HepG2 (cell line): ENCODE measurements at regions not wholly inside any gene's neighbourhood (a gene's known extent, or its start where the extent isn't known, plus 50 kb on each side); places are given as distances from the start of the nearest gene placed in this dataset.

Experiments used
- ATAC-seq: fragments of 200-7000 bp; cut with Tn5 transposase; 3 replicates; pipeline ENCODE4 v1.9.1; 2020; ENCODE audit warnings: mild to moderate bottlenecking, moderate library complexity
- BruUV-seq: library from RNA; stranded (reverse); fragments of 400-500 nt; replicated peaks from 2 replicates; lab custom pipeline; 2021; lab: Mats Ljungman, UMichigan
- CTCF ChIA-PET: fragments of 300-600 bp; formaldehyde crosslinking; extraction: SDS; loops from one replicate; lab custom pipeline; 2021; ENCODE audit warnings: low total read pairs, inconsistent platforms, low intra/inter-chr PET ratio; lab: Yijun Ruan, JAX
- POLR2A ChIA-PET: fragments of 350-600 bp; sonication (Branson Sonifier 250); formaldehyde crosslinking; loops from one replicate; lab custom pipeline; 2020; ENCODE audit warnings: antibody characterized with exemption, inconsistent platforms; lab: Yijun Ruan, JAX
- DNase-seq: peaks from one replicate; pipeline ENCODE4 v3.0.0-alpha.2; 2015; ENCODE audit warnings: low spot score
- FAIRE-seq: peaks from 3 replicates; lab custom pipeline; 2011; peaks lifted over from hg19 to GRCh38; lab: Jason Lieb, UNC
- H2AFZ ChIP-seq: one replicate; pipeline ENCODE4 v1.6.1; 2011; ENCODE audit warnings: low read length, inconsistent platforms
- H3K27ac ChIP-seq: fragments of 300-600 bp; 3 replicates; pipeline ENCODE4 v1.8.0; 2011; ENCODE audit warnings: mixed run types, mild to moderate bottlenecking, mixed read lengths, low read length, inconsistent platforms; ENCODE audit not compliant: insufficient read depth; ENCODE audit errors: extremely low read length
- H3K27me3 ChIP-seq, 2 experiments: fragments of 200-600 bp in 1 of 2; 2 replicates in 1 of 2; 3 replicates in 1 of 2; pipeline versions ENCODE4 v1.6.0 to v1.8.0; 2011; ENCODE audit warnings: low read length in 2 of 2, mild to moderate bottlenecking in 2 of 2, moderate library complexity in 2 of 2, inconsistent platforms in 1 of 2; ENCODE audit not compliant: insufficient read depth in 2 of 2, control insufficient read depth in 1 of 2
- H3K36me3 ChIP-seq, 2 experiments: fragments of 200-600 bp in 1 of 2; replicated peaks in 1 of 2; 2 replicates in 1 of 2; 3 replicates in 1 of 2; pipeline versions ENCODE4 v1.5.1 to v1.8.0; 2011; ENCODE audit warnings: low read length in 2 of 2, inconsistent platforms in 1 of 2; ENCODE audit not compliant: insufficient read depth in 2 of 2, control insufficient read depth in 1 of 2
- H3K4me1 ChIP-seq: 2 replicates; pipeline ENCODE4 v1.5.1; 2012; ENCODE audit warnings: low read length, inconsistent platforms; ENCODE audit not compliant: insufficient read depth
- H3K4me2 ChIP-seq: 2 replicates; pipeline ENCODE4 v1.6.0; 2011; ENCODE audit warnings: low read depth, low read length, inconsistent platforms
- H3K4me3 ChIP-seq, 3 experiments: fragments of 200-600 bp in 1 of 3; sonication (generic), shearing (Covaris generic) in 1 of 3; replicated peaks in 1 of 3; 2 replicates each; pipeline ENCODE4 v1.5.1; 2011 to 2016; ENCODE audit warnings: low read length in 3 of 3, inconsistent platforms in 2 of 3, low read depth in 2 of 3, mild to moderate bottlenecking in 2 of 3, control low read depth in 1 of 3, mixed read lengths in 1 of 3; ENCODE audit not compliant: insufficient read depth in 1 of 3
- H3K79me2 ChIP-seq: one replicate; pipeline ENCODE4 v1.6.1; 2011; ENCODE audit warnings: low read length, inconsistent platforms; ENCODE audit not compliant: insufficient read depth
- H3K9ac ChIP-seq: 2 replicates; pipeline ENCODE4 v1.6.0; 2011; ENCODE audit warnings: mild to moderate bottlenecking, low read depth, low read length, inconsistent platforms; ENCODE audit not compliant: insufficient read depth
- H3K9me3 ChIP-seq: 2 replicates; pipeline ENCODE4 v1.5.1; 2012; ENCODE audit warnings: mild to moderate bottlenecking, low read length
- H4K20me1 ChIP-seq: 2 replicates; pipeline ENCODE4 v1.6.0; 2011; ENCODE audit warnings: inconsistent platforms, mild to moderate bottlenecking, low read length, moderate library complexity; ENCODE audit not compliant: insufficient read depth
- ARNT ChIP-seq: fragments of 450-650 bp; IDR thresholded peaks from 2 replicates; pipeline ENCODE4 v1.6.1; 2017
- ATAD3A ChIP-seq: sonication (generic); formaldehyde crosslinking; IDR thresholded peaks from 2 replicates; pipeline ENCODE4 v1.4.0; 2020; ENCODE audit warnings: missing genetic modification reagents
- BRCA1 ChIP-seq: sonication (generic); formaldehyde crosslinking; IDR thresholded peaks from 2 replicates; pipeline ENCODE4 v1.4.0; 2020; ENCODE audit warnings: missing genetic modification reagents
- ESRRA ChIP-seq: sonication (generic); formaldehyde crosslinking; IDR thresholded peaks from 2 replicates; pipeline ENCODE4 v1.5.1; 2020; ENCODE audit warnings: mild to moderate bottlenecking, low read depth, missing genetic modification reagents
- HDAC2 ChIP-seq: sonication (generic); formaldehyde crosslinking; IDR thresholded peaks from 2 replicates; pipeline ENCODE4 v1.4.0; 2020; ENCODE audit warnings: missing genetic modification reagents
- HOXD1 ChIP-seq: sonication (generic); formaldehyde crosslinking; IDR thresholded peaks from 2 replicates; pipeline ENCODE4 v1.5.0; 2020; ENCODE audit warnings: missing genetic modification reagents
- MXI1 ChIP-seq: IDR thresholded peaks from 3 replicates; pipeline ENCODE4 v1.6.1; 2012; ENCODE audit warnings: low read depth, low read length, inconsistent platforms, borderline replicate concordance
- PITX1 ChIP-seq: sonication (generic); formaldehyde crosslinking; IDR thresholded peaks from 2 replicates; pipeline ENCODE4 v1.5.1; 2020; ENCODE audit warnings: mild to moderate bottlenecking, missing genetic modification reagents
- POLR2AphosphoS2 ChIP-seq: IDR thresholded peaks from 2 replicates; pipeline ENCODE4 v1.6.1; 2011; ENCODE audit warnings: low read depth, low read length, improper control_type of control experiment
- SETDB1 ChIP-seq: sonication (generic); formaldehyde crosslinking; IDR thresholded peaks from 2 replicates; pipeline ENCODE4 v1.5.1; 2020; ENCODE audit warnings: missing genetic modification reagents, mild to moderate bottlenecking, borderline replicate concordance
- ZFP90 ChIP-seq: sonication (generic); formaldehyde crosslinking; IDR thresholded peaks from 2 replicates; pipeline ENCODE4 v1.8.0; 2022; ENCODE audit warnings: missing genetic modification reagents, mild to moderate bottlenecking, inconsistent platforms, borderline replicate concordance
- ZNF382 ChIP-seq: sonication (generic); formaldehyde crosslinking; IDR thresholded peaks from 2 replicates; pipeline ENCODE4 v1.5.0; 2020; ENCODE audit warnings: missing genetic modification reagents, mild to moderate bottlenecking, borderline replicate concordance
- ZNF749 ChIP-seq: sonication (generic); formaldehyde crosslinking; IDR thresholded peaks from 2 replicates; pipeline ENCODE4 v1.8.0; 2022; ENCODE audit warnings: mild to moderate bottlenecking, missing genetic modification reagents, moderate library complexity, borderline replicate concordance
- WGBS: methylation state at CpG from one replicate; pipeline ENCODE4 v1.1.6; 2017; ENCODE audit warnings: low lambda C conversion rate; 5-methylcytosine and 5-hydroxymethylcytosine counted together
- in situ Hi-C: cut with HindIII; loops from 2 replicates; pipeline ENCODE4 v1.10.0; 2017; ENCODE audit warnings: low pct_unique_long_range_greater_than_20kb; ENCODE audit not compliant: extremely low pct_ligation_motif_present
- intact Hi-C: fragments of 100-400 bp; cut with micrococcal nuclease; formaldehyde crosslinking; loops from one replicate; pipeline ENCODE4 v1.10.0; 2022; ENCODE audit not compliant: unreplicated experiment
- TF ChIP-seq, protein P1 (sequence below): sonication (generic); formaldehyde crosslinking; IDR thresholded peaks from 2 replicates; pipeline ENCODE4 v1.9.0; 2021; ENCODE audit warnings: missing genetic modification reagents, borderline replicate concordance
- TF ChIP-seq, protein P2 (sequence below), 2 experiments: fragments of 450-650 bp in 1 of 2; sonication (generic) in 1 of 2; formaldehyde crosslinking; IDR thresholded peaks; 2 replicates each; pipeline versions ENCODE4 v1.5.0 to v1.8.0; 2020 to 2022; ENCODE audit warnings: mild to moderate bottlenecking in 1 of 2, missing genetic modification reagents in 1 of 2

DNA sequence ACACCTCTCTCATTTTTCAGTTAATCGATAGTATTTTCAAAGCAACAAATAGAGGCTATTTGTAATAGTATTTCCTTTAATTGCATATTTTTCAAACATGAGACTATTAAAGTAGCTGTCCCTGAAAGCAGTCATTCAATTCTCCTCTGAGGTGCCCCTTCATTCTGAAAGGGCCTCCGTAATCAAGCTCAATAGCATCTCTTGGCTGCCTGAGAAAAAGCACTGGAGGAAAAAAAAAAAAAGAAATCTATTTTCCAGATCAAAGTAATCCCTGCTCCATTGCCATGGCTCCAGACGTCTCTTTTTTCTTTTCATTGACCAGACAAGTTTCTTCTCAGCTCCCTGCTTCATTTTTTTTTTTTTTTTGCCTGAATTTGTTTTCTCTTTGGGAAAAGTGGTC, 154.5 kb upstream of the BLID start (continued):
- TF ChIP-seq, protein P1, sequence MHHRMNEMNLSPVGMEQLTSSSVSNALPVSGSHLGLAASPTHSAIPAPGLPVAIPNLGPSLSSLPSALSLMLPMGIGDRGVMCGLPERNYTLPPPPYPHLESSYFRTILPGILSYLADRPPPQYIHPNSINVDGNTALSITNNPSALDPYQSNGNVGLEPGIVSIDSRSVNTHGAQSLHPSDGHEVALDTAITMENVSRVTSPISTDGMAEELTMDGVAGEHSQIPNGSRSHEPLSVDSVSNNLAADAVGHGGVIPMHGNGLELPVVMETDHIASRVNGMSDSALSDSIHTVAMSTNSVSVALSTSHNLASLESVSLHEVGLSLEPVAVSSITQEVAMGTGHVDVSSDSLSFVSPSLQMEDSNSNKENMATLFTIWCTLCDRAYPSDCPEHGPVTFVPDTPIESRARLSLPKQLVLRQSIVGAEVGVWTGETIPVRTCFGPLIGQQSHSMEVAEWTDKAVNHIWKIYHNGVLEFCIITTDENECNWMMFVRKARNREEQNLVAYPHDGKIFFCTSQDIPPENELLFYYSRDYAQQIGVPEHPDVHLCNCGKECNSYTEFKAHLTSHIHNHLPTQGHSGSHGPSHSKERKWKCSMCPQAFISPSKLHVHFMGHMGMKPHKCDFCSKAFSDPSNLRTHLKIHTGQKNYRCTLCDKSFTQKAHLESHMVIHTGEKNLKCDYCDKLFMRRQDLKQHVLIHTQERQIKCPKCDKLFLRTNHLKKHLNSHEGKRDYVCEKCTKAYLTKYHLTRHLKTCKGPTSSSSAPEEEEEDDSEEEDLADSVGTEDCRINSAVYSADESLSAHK (CRISPR knock-in tag), result no peak
- TF ChIP-seq, protein P2, sequence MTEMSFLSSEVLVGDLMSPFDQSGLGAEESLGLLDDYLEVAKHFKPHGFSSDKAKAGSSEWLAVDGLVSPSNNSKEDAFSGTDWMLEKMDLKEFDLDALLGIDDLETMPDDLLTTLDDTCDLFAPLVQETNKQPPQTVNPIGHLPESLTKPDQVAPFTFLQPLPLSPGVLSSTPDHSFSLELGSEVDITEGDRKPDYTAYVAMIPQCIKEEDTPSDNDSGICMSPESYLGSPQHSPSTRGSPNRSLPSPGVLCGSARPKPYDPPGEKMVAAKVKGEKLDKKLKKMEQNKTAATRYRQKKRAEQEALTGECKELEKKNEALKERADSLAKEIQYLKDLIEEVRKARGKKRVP (CRISPR knock-in tag; IDR thresholded peaks at IDR 0.05), result no peak
- no peak for TF ChIP-seq ARNT
- no peak for TF ChIP-seq MXI1
- TF ChIP-seq POLR2AphosphoS2, result no peak

DNA sequence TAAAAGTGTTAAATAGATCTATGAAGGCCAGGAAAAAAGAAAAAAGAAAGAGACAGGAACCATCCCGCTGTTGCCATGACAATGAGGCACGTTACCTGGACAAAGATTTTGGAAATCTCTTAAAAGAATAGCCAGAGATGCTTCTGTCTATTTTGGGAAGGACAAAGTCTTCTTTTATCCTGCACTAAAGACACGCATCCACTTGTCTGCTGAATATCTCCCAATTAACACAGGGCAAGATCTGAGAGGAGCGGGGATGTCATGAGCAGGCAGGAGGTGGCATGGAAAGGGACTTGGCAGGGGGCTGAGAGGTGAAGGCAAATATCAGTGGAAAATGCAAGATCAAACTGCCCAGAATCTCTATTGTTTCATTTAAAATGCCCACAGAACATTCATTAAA, 153.8 kb upstream of the BLID start:
- TF ChIP-seq HOXD1 (CRISPR knock-in tag) (no peak), HDAC2 (CRISPR knock-in tag) (no peak), PITX1 (CRISPR knock-in tag) (no peak), ZNF382 (CRISPR knock-in tag) (no peak), BRCA1 (CRISPR knock-in tag) (no peak), SETDB1 (CRISPR knock-in tag) (no peak), ZFP90 (no peak), ESRRA (CRISPR knock-in tag) (no peak), ZNF749 (CRISPR knock-in tag) (no peak), ATAD3A (CRISPR knock-in tag) (no peak)
- BruUV-seq, result no TSS peak

More for the DNA sequence above, 153.8 kb upstream of the BLID start:
- Histone ChIP-seq H3K9ac (no peak overlapping the region), H3K9me3 (no peaks in the 10 kb centered on the region), H4K20me1 (no peaks in the 10 kb centered on the region), H3K27me3 (no peaks in the 10 kb centered on the region), H2AFZ (no peak overlapping the region), H3K4me3 (no peak overlapping the region), H3K27ac (no peak overlapping the region), H3K79me2 (no peaks in the 10 kb centered on the region), H3K4me1 (no peaks in the 10 kb centered on the region), H3K4me2 (no peak overlapping the region), H3K36me3 (no peaks in the 10 kb centered on the region)
- FAIRE-seq (no peak), ATAC-seq (no peak), DNase-seq (no peak)
- in situ Hi-C loops (no loop called here), intact Hi-C loops (no loop called here)
- WGBS, result 72% methylated on average over 4 of the region's 4 CpGs
- ChIA-PET CTCF (no interaction called here), POLR2A (no interaction called here)
